HFF-Myc (cell line): ENCODE measurements at regions not wholly inside any gene's neighbourhood (a gene's known extent, or its start where the extent isn't known, plus 50 kb on each side); places are given as distances from the start of the nearest gene placed in this dataset.

Source experiments
- DNase-seq: peaks from one replicate; pipeline ENCODE4 v3.0.0-alpha.2; 2011; ENCODE audit warnings: low read depth; ENCODE audit errors: extremely low read depth
- H3K4me3 ChIP-seq: replicated peaks from 2 replicates; pipeline ENCODE4 v1.5.1; 2011; ENCODE audit warnings: low read depth, mild to moderate bottlenecking, control low read depth, low read length
- CTCF ChIP-seq: IDR thresholded peaks from 2 replicates; pipeline ENCODE4 v1.5.1; 2012; ENCODE audit warnings: mild to moderate bottlenecking, low read depth, low read length, control low read depth; ENCODE audit errors: missing control alignments

- TF ChIP-seq CTCF = no peak
- no peak overlapping the region for H3K4me3 ChIP-seq
- DNase-seq = no peak
Observed at GRCh38 chr2:236335696-236336574, 71.7 kb upstream of the ASB18 start.

- TF ChIP-seq CTCF = no peak
- H3K4me3 ChIP-seq = no peak overlapping the region
- no peak for DNase-seq
Observed at GRCh38 chr2:236336575-236337464, 72.6 kb upstream of the ASB18 start.

- TF ChIP-seq CTCF = no peak
Observed at GRCh38 chr2:236337465-236338325, 73.5 kb upstream of the ASB18 start.

GRCh38 chr2:236338495-236339184, 74.4 kb upstream of the ASB18 start:
- no peak for TF ChIP-seq CTCF
- H3K4me3 ChIP-seq = no peak overlapping the region

More at GRCh38 chr2:236337465-236338325, 73.5 kb upstream of the ASB18 start:
- no peak overlapping the region for H3K4me3 ChIP-seq
- DNase-seq = no peak

GRCh38 chr2:236340251-236340650, 76.0 kb upstream of the ASB18 start:
- no peak overlapping the region for H3K4me3 ChIP-seq
- no peak for TF ChIP-seq CTCF

More at GRCh38 chr2:236338495-236339184, 74.4 kb upstream of the ASB18 start:
- DNase-seq = no peak

More at GRCh38 chr2:236340251-236340650, 76.0 kb upstream of the ASB18 start:
- DNase-seq = no peak
